ENCODE measurements at regions not wholly inside any gene's neighbourhood (a gene's known extent, or its start where the extent isn't known, plus 50 kb on each side); places are given as distances from the start of the nearest gene placed in this dataset.
"Not testable (repeated sequence)": the region's sequence is repeated elsewhere in the genome, so short reads cannot be mapped to it uniquely, and the experiment has no call there.

DNA sequence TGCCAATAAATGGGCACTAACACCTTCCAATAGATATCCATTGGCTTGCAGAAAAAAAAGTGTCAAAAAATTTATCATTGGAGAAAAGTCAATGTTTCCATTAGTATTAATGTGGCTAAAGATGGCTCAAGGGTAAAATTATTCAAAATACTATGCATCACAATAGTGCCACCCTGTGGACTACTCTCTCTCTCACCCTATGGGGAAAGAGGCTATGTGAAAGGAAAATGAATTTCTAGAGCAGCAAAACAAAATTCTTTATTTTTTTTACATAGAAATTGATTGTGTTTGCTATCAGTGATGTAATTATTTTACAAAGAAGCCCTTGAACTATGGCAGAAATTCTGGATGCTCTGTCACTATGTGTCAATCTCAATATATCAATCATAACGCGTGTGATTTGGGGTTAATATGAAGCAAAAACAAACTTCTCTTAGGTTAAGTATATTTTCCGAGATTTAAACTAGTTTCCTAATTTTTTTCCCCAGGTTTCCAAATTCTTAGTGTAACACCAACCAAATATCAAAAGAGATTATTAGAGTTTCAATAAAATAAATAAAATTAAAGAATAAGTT is 193.9 kb downstream of the USP22 start:
- not testable (repeated sequence) for DNase-seq

DNA sequence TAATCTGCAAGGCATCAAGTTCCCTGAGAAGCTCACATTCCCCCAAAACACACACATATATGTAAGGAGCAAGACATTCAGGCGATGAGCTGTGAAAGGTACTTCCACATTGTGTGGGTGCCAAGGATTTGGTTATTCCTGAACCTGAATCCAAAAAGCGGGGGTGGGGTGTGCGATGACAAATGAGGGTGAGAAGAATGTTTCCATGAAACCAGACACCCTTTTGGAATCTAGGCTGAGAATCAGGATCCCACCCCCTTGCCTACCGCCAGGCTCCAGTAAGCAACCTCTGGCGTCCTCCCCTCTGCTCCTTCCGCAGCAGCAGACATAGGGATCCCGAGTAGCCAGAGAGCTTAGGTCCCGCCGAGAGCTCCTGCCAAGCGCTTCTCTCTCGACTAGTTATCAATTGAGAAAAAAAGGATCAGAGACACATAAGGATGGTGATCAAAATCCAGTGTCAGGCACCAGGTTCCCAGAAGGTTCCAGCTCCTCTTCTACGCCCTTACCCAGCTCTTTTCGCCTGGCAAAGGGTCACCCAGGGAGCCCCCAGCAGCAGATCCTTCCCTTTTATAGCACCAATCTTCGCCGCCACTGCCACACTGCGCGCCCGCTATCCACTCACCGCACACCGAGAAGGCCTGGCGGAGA is 191.1 kb downstream of the USP22 start:
- DNase-seq = peak in 1 of 14 donors; percentile 53

GRCh38 chr17:20852239-20852989 is 190.4 kb downstream of the USP22 start:
- peak in 2 of 14 donors; percentile 1 to 82 for DNase-seq

- DNase-seq = no peak
Measured at GRCh38 chr17:20852990-20853370, 189.8 kb downstream of the USP22 start.

GRCh38 chr17:20855910-20856470 is 186.8 kb downstream of the USP22 start:
- not testable (repeated sequence) for DNase-seq

- DNase-seq = not testable (repeated sequence)
Measured at GRCh38 chr17:20866444-20867209, 176.2 kb downstream of the USP22 start.

GRCh38 chr17:20867436-20867937 is 175.3 kb downstream of the USP22 start:
- DNase-seq = not testable (repeated sequence)

DNA sequence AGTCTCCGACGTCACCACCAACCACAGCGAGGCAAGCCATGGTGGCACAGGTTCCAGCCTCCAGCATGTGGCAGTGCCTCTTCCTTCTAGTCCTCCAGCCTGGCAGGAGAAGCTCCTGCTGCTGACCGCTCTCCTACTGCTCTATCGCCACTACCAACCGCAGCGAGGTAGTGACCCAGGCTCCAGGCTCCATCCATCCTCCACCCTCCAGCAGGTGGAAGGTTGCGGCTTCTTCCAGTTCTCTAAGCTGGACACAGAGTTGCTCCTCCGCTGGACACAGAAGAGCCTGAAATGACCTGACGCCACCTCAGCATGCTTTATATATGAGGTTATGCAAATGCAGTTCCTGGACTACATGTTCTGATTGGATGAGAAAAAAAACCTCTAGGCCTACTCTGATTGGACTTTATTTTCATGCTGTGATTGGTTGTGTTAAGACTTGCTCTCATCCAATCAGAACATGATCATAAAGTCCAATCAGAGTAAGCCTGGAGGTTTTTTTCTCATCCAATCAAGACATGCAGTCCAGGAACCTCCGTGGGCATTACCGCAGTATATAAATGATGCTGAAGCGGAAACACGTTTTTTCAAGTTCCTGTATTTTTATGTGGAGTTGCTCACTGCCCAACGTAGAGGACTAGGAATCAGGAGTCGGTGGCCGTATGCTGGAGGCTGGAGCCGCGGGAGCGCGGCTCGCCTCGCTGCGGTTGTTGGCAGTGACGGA is 174.7 kb downstream of the USP22 start:
- DNase-seq = not testable (repeated sequence)

DNA sequence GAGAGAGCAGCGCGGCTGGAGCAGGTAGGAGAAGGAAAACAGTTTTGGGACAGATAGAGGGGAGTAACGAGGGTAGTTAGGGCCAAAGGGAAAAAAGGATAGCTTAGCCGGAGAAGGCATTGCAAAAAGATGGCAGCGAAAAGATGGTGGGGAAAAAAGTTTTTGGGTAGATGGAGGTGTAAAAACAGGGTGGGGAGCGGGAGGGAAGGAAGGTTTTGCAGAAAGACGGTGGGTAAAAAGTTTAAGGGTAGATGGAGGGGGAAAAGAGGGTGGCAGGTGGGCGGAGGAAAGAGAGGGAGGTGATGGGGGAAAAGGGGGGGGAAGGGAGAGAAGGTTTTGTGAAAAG is 174.2 kb downstream of the USP22 start:
- not testable (repeated sequence) for DNase-seq

GRCh38 chr17:20873173-20873572 is 169.6 kb downstream of the USP22 start:
- DNase-seq = not testable (repeated sequence)

DNA sequence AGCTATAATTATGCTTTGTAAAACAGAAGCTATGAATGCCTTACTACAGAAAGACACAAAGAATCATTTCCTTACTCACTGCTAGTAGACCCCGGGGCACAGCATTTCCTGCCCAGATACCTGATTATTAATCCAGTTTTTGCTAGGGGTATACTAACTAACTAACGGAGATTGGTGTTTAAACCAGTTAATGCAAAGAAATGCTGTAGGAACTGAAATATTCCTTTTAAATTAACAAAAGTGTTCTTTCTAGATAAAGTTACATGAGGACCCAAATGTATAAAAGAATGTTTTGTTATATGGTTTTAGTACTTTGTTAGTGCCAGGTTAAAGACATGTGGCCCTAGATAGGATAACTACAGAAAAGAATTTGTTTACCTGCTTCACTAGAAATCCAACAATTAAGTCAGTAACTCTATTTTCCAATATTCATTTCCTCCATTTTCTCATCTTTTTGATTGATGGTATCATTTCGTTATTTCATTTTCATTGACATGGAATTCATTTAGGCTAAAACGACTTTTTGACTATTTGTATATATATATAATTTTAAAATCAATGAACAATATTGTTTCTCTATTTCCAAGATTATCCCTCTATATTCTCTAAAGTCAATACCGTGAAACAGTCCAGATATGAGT is 169.0 kb downstream of the USP22 start:
- DNase-seq = not testable (repeated sequence)

DNA sequence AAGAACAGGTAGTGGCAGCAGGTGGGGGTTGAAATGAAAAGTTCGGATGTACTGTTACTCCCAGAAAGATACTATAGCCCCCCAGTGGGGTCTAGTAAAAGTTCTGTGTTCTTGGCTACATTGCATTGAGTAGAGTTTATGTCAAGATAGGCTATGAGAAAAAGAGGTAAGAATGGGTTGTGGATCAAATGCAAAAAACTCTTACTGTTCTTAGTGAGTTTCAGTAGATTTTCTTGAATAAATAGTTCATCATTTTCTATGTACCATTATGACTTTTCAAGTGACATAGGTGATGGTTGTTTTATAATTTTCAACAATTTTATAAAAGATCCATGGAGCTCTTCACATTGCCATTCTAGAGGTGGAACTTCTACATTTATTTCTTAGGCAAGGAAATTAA is 165.4 kb downstream of the USP22 start:
- not testable (repeated sequence) for DNase-seq

DNA sequence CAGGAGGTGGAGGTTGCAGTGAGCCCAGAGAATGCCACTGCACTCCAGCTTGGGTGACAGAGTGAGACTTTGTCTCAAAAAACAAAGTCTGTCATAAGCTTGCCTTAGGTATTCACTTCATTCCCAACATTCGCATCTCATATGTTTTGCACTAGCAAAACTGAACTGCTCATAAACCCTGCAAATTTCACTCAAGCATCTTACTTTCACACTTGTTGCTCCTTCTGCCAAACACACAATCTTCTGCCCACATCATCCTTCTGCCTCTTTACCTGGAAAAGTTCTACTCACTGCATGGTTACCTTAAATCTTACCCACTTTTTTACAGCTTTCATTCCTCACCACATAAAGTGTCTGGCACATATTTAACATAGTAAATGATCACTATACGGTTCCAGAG is 152.5 kb downstream of the USP22 start:
- DNase-seq = no peak

GRCh38 chr17:20895426-20895825 is 147.4 kb downstream of the USP22 start:
- DNase-seq = not testable (repeated sequence)

GRCh38 chr17:20896153-20896649 is 146.6 kb downstream of the USP22 start:
- DNase-seq = peak in 5 of 14 donors; percentile 1 to 64 (median 7)

- not testable (repeated sequence) for DNase-seq
Measured at GRCh38 chr17:20898726-20899125, 144.1 kb downstream of the USP22 start.

GRCh38 chr17:20902496-20902895 is 140.3 kb downstream of the USP22 start:
- DNase-seq = not testable (repeated sequence)

GRCh38 chr17:20903549-20903948 is 139.3 kb downstream of the USP22 start:
- not testable (repeated sequence) for DNase-seq

DNA sequence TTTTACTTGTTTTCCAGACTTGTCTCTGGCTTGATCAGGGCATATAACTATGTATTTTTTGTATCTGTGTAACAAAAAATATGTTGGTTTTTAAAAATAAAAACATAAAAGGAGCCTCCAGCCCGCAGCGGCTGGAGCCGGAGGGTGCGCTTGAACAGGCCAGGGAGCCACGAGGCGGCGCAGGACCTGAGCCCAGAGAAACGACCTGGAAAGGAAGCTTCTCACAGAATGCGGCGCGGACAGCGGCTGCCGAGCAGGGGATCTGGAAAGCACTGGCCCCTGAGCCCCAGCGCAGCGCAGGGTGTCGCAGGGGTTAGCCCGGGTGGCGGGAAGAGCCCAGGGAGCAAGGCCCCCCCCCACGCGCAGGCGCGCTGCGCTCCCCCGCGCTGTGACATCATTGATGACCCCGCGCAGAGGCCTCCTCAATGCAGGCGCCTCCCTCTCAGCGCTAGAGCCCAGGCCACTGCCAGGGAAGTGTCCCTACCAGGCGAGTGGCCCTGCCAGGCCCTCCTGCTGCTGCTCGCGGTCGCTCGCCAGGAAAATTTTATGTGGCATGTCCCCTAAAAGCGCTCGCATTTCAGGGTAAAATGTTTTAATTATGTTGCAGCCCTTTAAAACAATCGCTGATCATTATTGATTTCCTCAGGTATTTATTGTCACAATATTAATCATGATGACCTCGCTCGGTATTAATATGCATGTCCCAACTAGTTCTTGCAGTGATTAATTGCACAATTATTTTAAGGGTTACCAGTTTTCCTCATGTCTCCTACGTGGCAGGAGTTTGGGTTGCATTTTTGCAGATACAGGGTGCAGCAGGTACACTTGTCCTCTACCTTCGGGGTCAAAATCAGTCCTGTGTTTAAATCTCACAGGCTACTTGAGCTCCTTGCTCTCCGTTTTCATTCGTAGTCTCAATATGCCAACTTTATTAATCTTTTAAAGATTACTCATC is 134.2 kb downstream of the USP22 start:
- peak; percentile 50 to 94 (median 88) for DNase-seq

GRCh38 chr17:20914658-20915057 is 128.2 kb downstream of the USP22 start:
- DNase-seq = no peak
